Upper lobe of left lung (tissue), 4 donors: ENCODE measurements at regions not wholly inside any gene's neighbourhood (a gene's known extent, or its start where the extent isn't known, plus 50 kb on each side); places are given as distances from the start of the nearest gene placed in this dataset.

Source experiments
- CTCF ChIP-seq, 6 experiments: fragments of 450-650 bp in 4 of 6; fragments of 200-600 bp in 2 of 6; sonication (generic) in 2 of 6; IDR thresholded peaks; one replicate each; pipeline ENCODE4 v1.5.1; 2016 to 2019; ENCODE audit warnings: antibody characterized with exemption in 6 of 6
- POLR2AphosphoS5 ChIP-seq, 2 donors: sonication (generic); formaldehyde crosslinking; IDR thresholded peaks; one replicate each; pipeline ENCODE4 v1.5.1; 2017; ENCODE audit warnings: antibody characterized with exemption in 2 of 2

- TF ChIP-seq CTCF (IDR thresholded peaks at IDR 0.05) (no peak), POLR2AphosphoS5 (IDR thresholded peaks at IDR 0.05) (no peak)
Observed at GRCh38 chr12:93237235-93237915, 140.3 kb upstream of the NUDT4 start.
